ENCODE measurements at regions not wholly inside any gene's neighbourhood (a gene's known extent, or its start where the extent isn't known, plus 50 kb on each side); places are given as distances from the start of the nearest gene placed in this dataset.

GRCh38 chr21:25464275-25464674 is 143.0 kb downstream of the MRPL39 start:
- DNase-seq (ENCODE audit: low read depth): no peak
- no peak for TF ChIP-seq CTCF (conservative IDR thresholded peaks at IDR 0.05; ENCODE audit: low read depth, low read length)
- H3K4me3 ChIP-seq (ENCODE audit: low read depth, low read length): no peak overlapping the region

GRCh38 chr21:25462517-25462971 is 144.7 kb downstream of the MRPL39 start:
- no peak for TF ChIP-seq CTCF (conservative IDR thresholded peaks at IDR 0.05; ENCODE audit: low read depth, low read length)
- DNase-seq (ENCODE audit: low read depth): no peak
- no peak overlapping the region for H3K4me3 ChIP-seq (ENCODE audit: low read depth, low read length)

GRCh38 chr21:25461725-25462124 is 145.6 kb downstream of the MRPL39 start:
- H3K4me3 ChIP-seq (ENCODE audit: low read depth, low read length): no peak overlapping the region
- no peak for DNase-seq (ENCODE audit: low read depth)
- TF ChIP-seq CTCF (conservative IDR thresholded peaks at IDR 0.05; ENCODE audit: low read depth, low read length): no peak

- no peak for DNase-seq (ENCODE audit: low read depth)
These were observed 147.3 kb downstream of the MRPL39 start for GRCh38 chr21:25459993-25460392.

GRCh38 chr21:25459365-25459764 is 147.9 kb downstream of the MRPL39 start:
- no peak overlapping the region for H3K4me3 ChIP-seq (ENCODE audit: low read depth, low read length)
- DNase-seq (ENCODE audit: low read depth): no peak
- no peak for TF ChIP-seq CTCF (conservative IDR thresholded peaks at IDR 0.05; ENCODE audit: low read depth, low read length)

More at GRCh38 chr21:25459993-25460392, 147.3 kb downstream of the MRPL39 start:
- H3K4me3 ChIP-seq (ENCODE audit: low read depth, low read length): no peak overlapping the region
- no peak for TF ChIP-seq CTCF (conservative IDR thresholded peaks at IDR 0.05; ENCODE audit: low read depth, low read length)

- no peak overlapping the region for H3K4me3 ChIP-seq (ENCODE audit: low read depth, low read length)
- no peak for TF ChIP-seq CTCF (conservative IDR thresholded peaks at IDR 0.05; ENCODE audit: low read depth, low read length)
- DNase-seq (ENCODE audit: low read depth): no peak
These were observed 148.8 kb downstream of the MRPL39 start for GRCh38 chr21:25458484-25458883.

- no peak for TF ChIP-seq CTCF (conservative IDR thresholded peaks at IDR 0.05; ENCODE audit: low read depth, low read length)
- H3K4me3 ChIP-seq (ENCODE audit: low read depth, low read length): no peak overlapping the region
- DNase-seq (ENCODE audit: low read depth): no peak
These were observed 149.3 kb downstream of the MRPL39 start for GRCh38 chr21:25457946-25458345.
